GM18498 (cell line): ENCODE measurements at regions not wholly inside any gene's neighbourhood (a gene's known extent, or its start where the extent isn't known, plus 50 kb on each side); places are given as distances from the start of the nearest gene placed in this dataset.

Experiments used
- ATAC-seq: cut with Tn5 transposase; IDR thresholded peaks from one replicate; pipeline ENCODE4 v1.9.1; 2021; ENCODE audit warnings: mild to moderate bottlenecking, moderate library complexity; ENCODE audit not compliant: unreplicated experiment

- no peak for ATAC-seq
These were observed 157.4 kb upstream of the TMCO5A start for GRCh38 chr15:37777006-37777405.

- ATAC-seq = no peak
These were observed 151.2 kb upstream of the TMCO5A start for GRCh38 chr15:37783290-37783689.

DNA sequence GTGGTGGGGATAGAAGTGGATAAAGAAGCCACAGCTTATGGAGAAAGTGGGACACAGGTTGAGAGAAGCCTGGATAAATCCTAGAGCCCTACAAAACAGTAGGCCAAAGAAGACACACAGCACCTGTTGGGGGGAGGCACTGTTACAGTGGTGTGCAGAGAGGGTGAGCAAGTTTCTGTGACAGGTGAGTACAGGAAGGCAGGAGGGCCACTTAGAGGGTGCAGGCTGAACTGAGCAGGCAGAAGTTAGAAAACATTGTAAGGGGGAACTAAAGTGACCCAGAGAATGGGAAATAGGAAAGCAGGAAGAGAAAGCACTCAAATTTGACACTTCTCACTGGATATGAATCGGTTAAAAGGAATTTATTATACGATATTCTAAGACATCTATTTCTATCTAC lies 146.1 kb upstream of the TMCO5A start:
- no peak for ATAC-seq

DNA sequence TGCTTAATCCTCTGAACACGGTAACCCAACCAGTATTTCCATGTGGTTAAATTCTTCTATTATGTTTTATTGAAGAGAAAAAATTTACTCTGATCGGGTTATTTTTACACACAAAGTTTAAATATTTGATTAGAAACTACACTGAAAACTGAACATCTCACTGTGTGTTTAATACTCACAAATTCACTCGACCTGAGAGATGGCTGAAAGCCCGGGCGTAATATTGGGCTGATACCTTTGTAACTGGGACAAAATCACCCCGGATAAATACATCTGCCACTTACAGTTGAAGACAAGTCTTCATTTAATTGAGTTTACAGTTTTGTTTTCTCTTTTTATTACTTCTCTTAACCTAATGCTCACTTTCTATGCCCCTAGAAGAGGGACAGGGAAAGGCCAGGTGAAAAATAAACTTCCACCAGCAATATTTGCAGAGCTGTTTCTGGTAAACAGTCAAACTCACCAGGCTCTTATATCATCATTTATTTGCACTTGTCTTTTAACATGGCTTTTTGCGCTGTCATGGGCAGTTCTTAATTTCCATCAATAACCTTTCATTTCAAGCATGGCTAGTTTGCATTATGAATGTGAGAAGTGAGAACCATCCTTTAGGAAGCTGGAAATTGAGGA lies 145.6 kb upstream of the TMCO5A start:
- no peak for ATAC-seq

DNA sequence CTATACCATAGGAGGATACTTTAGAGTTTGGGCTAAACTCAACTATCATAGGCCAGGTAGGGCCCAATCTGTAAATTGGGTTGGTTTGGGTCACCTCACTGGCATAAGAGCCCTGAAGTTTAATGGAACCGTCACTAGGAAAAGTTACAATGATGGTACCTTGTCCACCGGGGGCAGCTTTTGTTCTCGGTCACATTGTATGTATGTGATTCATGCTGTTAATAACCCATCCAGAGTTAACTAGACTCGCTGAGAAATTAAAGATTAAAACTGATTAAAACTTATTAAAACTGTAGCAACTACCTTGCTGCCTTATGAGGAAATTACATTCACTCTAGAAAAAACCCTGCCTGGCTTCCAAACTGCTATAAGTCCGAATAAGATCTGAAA lies 145.0 kb upstream of the TMCO5A start:
- ATAC-seq = no peak

DNA sequence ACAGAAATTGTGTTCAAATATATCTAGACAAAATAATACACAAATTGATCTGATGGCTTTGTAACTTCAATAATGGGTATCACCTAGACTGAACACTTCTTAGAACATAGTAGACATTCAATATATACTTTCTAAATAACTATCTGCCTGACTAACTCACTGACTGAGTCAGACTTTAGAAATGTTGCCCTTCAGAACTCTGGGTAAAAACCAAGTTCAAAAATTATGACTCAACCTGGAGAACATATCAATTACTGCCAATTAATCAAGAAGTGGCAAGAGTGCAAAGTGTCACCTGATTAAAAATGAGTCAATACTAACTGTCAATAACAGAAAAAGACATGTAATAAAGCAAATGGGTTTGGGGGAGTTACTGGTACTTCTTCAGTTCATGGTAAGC lies 144.6 kb upstream of the TMCO5A start:
- no peak for ATAC-seq

DNA sequence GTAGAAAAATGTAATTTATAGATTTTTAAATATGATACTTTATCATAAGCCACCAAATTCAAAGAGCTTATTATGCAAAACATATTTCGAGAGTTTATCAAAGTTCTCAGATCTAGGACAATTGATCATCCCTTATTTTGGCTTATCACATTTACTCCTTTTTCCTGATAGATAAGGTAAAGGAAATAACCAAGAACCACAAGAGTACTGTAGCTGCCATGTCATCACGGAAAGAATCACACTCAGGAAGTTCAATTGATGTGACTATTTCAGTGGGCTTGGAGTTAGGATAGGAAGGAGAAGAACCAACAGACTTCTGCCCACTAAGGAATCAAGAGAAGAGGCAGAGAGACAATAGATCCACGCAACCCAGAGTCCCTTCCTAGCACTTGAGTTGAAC lies 142.7 kb upstream of the TMCO5A start:
- ATAC-seq = no peak

DNA sequence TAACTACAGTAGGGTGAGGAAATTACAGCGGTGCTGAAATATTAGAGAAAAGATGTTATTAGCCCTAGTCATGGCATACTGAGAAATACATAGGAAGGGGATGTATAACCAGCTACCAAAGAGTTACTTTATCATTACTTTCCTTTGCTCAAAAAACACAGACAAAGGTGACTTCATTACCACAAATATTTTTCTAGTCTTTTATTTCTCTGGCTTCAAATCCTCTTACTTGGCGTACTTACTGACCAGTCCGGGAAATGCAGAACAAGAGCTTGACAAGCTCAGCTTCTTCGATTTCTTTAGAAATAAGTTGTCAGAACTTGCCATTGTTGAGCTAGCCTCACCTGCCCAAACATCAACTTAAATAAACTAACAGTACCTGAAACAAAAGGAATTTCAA lies 142.1 kb upstream of the TMCO5A start:
- no peak for ATAC-seq

- ATAC-seq = no peak
These were observed 140.6 kb upstream of the TMCO5A start for GRCh38 chr15:37793851-37794250.

GRCh38 chr15:37794947-37795346 lies 139.5 kb upstream of the TMCO5A start:
- ATAC-seq = no peak

GRCh38 chr15:37801529-37801928 lies 132.9 kb upstream of the TMCO5A start:
- ATAC-seq = no peak

DNA sequence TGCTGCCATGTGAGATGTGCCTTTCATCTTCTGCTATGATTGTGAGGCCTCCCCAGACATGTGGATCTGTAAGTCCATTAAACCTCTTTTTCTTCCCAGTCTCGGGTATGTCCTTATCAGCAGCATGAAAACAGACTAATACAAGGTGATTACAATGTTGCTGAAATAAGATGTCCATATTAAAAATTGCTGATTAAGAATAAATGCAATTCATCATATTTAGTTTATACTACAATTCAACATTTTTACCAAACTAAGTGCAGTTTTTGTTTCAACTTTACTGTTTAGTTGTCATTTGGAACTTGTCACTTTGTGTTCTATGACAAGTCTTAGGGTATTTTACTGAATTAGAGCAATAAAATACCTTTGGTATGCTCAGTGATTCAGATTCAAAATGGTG lies 127.6 kb upstream of the TMCO5A start:
- no peak for ATAC-seq

DNA sequence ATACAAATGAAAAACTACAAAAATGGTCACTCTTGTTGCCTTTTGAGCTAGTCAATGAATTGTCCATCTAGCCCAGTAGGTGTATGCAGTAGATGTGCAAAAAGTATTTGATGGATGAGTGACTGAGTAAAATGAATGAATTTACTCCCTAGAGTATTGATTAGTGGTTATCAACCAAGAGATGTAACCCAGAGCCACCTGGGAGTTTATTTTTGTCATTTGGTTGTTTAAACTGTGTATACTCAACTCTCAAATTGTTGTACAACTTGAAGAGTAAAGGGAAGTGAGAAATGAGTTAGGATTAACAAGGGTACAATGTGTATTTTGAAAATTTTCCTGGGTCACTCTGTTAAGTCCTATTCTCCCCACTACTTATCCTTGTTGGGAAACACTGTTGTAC lies 124.1 kb upstream of the TMCO5A start:
- ATAC-seq = no peak

- ATAC-seq = no peak
These were observed 121.1 kb upstream of the TMCO5A start for GRCh38 chr15:37813306-37813705.

DNA sequence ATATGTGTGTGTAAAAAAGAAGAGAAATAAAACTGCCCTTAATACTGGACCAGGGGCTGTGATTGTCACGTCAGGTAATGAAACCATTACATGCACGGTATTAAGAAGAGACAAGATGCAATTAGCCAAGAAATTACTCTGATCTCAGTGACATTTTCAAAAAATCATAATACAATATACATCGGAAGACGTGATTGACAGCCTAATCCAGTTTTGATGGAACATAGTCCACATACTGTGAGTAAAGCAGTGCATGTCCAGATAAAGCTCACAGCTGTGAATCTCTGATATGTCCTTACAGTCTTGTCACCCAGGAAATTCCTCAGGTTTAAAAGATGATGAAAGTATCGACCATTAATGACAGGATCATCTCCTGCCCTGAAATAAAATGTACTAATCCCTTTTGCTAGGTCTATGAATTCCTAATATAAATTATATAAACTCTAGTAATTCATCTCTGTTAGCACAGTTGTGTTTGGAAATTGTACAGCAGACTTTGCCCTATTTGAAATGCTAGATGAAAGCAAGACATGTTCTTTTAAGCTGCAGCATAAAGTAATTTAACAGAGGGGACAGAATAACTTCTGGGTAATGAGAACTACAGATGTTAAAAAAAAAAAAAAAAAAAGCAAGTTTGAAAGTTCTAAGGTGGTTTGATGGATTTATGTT lies 119.5 kb upstream of the TMCO5A start:
- no peak for ATAC-seq

DNA sequence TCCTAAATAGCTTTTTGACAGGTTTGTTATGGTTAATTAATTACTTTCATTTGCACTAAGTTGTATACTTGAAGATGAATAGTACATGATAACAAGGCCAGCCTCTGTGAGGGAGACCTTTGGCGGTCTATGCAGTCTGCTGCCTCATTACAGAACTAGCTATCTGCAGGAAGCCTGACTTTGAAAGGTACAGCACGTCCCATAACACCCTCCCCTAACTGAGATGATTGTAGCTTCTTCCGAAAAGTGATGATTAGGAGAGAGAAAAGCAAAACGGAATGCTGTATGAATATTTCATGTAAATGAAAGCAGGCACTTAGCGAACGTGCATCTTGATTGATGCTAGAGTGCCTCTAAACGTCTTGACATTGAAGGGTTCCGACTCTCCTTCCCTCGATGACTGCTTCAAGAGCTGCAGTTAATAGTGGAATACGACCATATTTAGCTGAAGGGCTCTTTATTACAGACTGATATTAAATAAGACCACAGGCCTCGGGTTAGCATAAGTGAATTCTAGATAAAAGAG lies 116.2 kb upstream of the TMCO5A start:
- ATAC-seq = no peak

DNA sequence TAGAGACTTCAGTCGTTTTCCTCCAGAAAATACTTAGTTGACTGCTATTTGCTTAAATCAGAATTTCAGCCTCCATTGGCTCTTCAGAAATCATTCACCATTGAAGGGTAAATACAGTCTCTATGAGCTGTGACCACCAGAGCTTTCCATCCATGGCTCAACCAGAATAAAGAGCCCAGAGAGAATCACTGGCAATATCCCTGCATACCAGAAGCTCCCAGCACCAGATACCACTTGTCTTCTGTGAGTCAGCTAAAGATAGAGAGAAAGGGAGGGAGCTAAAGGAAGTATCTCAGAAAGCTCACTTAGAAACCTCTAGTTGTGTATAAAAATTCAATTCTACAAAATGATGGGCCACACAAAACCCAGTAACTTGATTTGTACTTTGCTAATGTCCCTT lies 115.2 kb upstream of the TMCO5A start:
- ATAC-seq = no peak

DNA sequence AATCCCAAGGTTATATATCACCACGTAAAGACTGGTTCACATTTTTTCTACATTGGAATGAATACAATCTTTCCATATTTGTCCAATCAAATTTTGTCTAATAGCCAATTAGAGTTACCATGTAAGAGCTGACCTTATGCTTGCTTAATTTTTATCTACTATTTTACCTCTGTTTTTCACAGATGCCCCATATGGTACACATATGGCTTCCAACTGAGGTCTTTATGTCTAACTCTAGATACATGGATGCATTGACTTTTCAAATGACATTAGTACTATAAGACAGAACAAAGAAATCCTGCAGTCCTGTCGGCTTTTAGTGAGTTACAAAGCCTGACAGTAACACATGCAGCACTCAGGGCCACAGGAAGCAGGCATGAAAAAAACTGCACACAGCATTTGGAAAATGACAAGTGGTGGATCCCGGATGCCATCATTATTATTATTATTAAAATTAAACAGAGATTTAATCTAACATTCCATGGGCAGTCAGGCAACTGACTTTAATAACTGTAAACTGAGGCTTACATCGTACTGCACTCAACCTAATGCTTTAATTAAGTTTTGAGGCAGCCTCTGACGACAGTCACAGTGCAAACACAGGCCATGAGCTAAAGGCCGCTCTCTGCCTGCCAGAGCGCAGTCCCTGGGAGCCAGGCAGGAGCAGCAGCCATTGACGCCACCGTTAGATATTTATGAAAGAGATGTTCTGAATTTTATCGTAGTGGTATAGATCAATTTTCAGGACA lies 113.9 kb upstream of the TMCO5A start:
- ATAC-seq = no peak

DNA sequence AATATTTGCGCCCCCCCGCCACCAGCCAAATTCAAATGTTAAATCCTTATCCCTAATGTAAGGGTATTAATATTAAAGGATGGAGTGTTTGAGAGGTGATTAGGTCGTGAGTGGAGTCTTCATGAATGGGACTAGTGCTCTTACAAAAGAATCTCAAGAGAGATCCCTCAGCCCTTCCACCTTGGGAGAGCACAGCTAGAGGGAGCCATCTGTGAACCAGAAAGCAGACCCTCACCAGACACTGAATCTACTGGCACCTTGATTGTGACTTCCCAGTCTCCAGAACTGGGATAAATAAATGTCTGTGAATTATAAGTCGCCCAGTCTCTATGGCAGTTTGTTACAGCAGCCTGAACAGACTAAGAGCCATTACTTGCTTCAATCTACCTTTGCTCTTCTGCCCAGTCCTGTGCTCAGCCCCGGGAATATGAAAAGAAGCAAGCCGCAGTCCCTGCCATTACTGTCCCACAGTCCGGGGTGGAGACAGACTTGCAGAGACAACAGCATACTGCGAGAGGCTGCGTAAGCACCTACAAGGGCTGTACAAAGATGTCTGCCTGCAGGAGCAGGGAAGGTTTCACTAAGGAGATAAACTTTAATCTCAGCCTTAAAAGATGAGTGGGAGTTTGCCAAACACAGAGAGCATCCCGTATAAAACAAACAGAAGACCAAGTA lies 110.7 kb upstream of the TMCO5A start:
- ATAC-seq = no peak

GRCh38 chr15:37824717-37825382 lies 109.6 kb upstream of the TMCO5A start:
- no peak for ATAC-seq

- ATAC-seq = no peak
These were observed 97.2 kb upstream of the TMCO5A start for GRCh38 chr15:37837276-37837675.
